Progenitor cell of endocrine pancreas (in vitro differentiated cells): ENCODE measurements at regions not wholly inside any gene's neighbourhood (a gene's known extent, or its start where the extent isn't known, plus 50 kb on each side); places are given as distances from the start of the nearest gene placed in this dataset.
"Not testable (repeated sequence)": the region's sequence is repeated elsewhere in the genome, so short reads cannot be mapped to it uniquely, and the experiment has no call there.

Experiments
- DNase-seq: peaks from one replicate; pipeline ENCODE4 v3.0.0; 2021; ENCODE audit warnings: low spot score; ENCODE audit not compliant: unreplicated experiment
- H3K27ac Mint-ChIP-seq: 2 replicates; pipeline ENCODE4 v1.8.0; 2021; ENCODE audit warnings: mild to moderate bottlenecking, moderate library complexity, mixed read lengths
- H3K27me3 Mint-ChIP-seq: 2 replicates; pipeline ENCODE4 v1.8.0; 2021; ENCODE audit warnings: mixed read lengths
- H3K36me3 Mint-ChIP-seq: 2 replicates; pipeline ENCODE4 v1.8.0; 2022; ENCODE audit warnings: mixed read lengths; ENCODE audit not compliant: insufficient read depth
- H3K4me1 Mint-ChIP-seq: 2 replicates; pipeline ENCODE4 v1.8.0; 2021; ENCODE audit warnings: low read depth, mixed read lengths
- H3K4me3 Mint-ChIP-seq: 2 replicates; pipeline ENCODE4 v1.8.0; 2021; ENCODE audit warnings: low read depth, mild to moderate bottlenecking, moderate library complexity, mixed read lengths
- H3K9me3 Mint-ChIP-seq: 2 replicates; pipeline ENCODE4 v1.8.0; 2021; ENCODE audit warnings: low read depth, mixed read lengths
- CTCF ChIP-seq: fragments of 200-600 bp; sonication (generic); IDR thresholded peaks from one replicate; pipeline ENCODE4 v1.5.0; 2021; ENCODE audit warnings: antibody characterized with exemption, mild to moderate bottlenecking; ENCODE audit not compliant: unreplicated experiment

GRCh38 chr6:142016666-142017065 lies 116.1 kb upstream of the GJE1 start:
- not testable (repeated sequence) for H3K27me3 Mint-ChIP-seq, H3K36me3 Mint-ChIP-seq, H3K27ac Mint-ChIP-seq, H3K9me3 Mint-ChIP-seq, H3K4me3 Mint-ChIP-seq, DNase-seq, H3K4me1 Mint-ChIP-seq

GRCh38 chr6:142015463-142015862 lies 117.3 kb upstream of the GJE1 start:
- not testable (repeated sequence) for H3K27ac Mint-ChIP-seq, H3K4me1 Mint-ChIP-seq

GRCh38 chr6:142015011-142015410 lies 117.7 kb upstream of the GJE1 start:
- H3K36me3 Mint-ChIP-seq, result no peaks in the 10 kb centered on the region
- H3K9me3 Mint-ChIP-seq, result peaks cover 3% of the 10 kb centered on the region
- H3K27me3 Mint-ChIP-seq, result no peaks in the 10 kb centered on the region
- H3K27ac Mint-ChIP-seq, result no peak overlapping the region
- H3K4me1 Mint-ChIP-seq, result peaks cover 7% of the 10 kb centered on the region
- DNase-seq, result no peak
- no peak overlapping the region for H3K4me3 Mint-ChIP-seq
- TF ChIP-seq CTCF, result no peak

More at GRCh38 chr6:142015463-142015862, 117.3 kb upstream of the GJE1 start:
- DNase-seq, H3K27me3 Mint-ChIP-seq, H3K36me3 Mint-ChIP-seq, H3K4me3 Mint-ChIP-seq, H3K9me3 Mint-ChIP-seq: not testable (repeated sequence)

GRCh38 chr6:142014515-142014914 lies 118.2 kb upstream of the GJE1 start:
- Mint-ChIP-seq H3K4me3 (no peak overlapping the region), H3K4me1 (peaks cover 7% of the 10 kb centered on the region), H3K36me3 (no peaks in the 10 kb centered on the region), H3K27me3 (no peaks in the 10 kb centered on the region), H3K9me3 (no peaks in the 10 kb centered on the region), H3K27ac (no peak overlapping the region)
- no peak for TF ChIP-seq CTCF
- DNase-seq, result no peak

GRCh38 chr6:142013875-142014495 lies 118.7 kb upstream of the GJE1 start:
- H3K36me3 Mint-ChIP-seq, result no peaks in the 10 kb centered on the region
- DNase-seq, result no peak
- no peak overlapping the region for H3K27ac Mint-ChIP-seq
- H3K27me3 Mint-ChIP-seq, result no peaks in the 10 kb centered on the region
- H3K4me3 Mint-ChIP-seq, result no peak overlapping the region
- TF ChIP-seq CTCF, result no peak
- no peaks in the 10 kb centered on the region for H3K9me3 Mint-ChIP-seq
- H3K4me1 Mint-ChIP-seq, result peaks cover 7% of the 10 kb centered on the region

- H3K4me3 Mint-ChIP-seq, result no peak overlapping the region
- no peak for TF ChIP-seq CTCF
- no peak for DNase-seq
- H3K27ac Mint-ChIP-seq, result no peak overlapping the region
- H3K36me3 Mint-ChIP-seq, result no peaks in the 10 kb centered on the region
- H3K9me3 Mint-ChIP-seq, result no peaks in the 10 kb centered on the region
- H3K27me3 Mint-ChIP-seq, result no peaks in the 10 kb centered on the region
- peaks cover 7% of the 10 kb centered on the region for H3K4me1 Mint-ChIP-seq
Observed at GRCh38 chr6:142013287-142013686, 119.4 kb upstream of the GJE1 start.
